Upper lobe of right lung (tissue), 1 donor: ENCODE measurements at regions not wholly inside any gene's neighbourhood (a gene's known extent, or its start where the extent isn't known, plus 50 kb on each side); places are given as distances from the start of the nearest gene placed in this dataset.
"Not testable (repeated sequence)": the region's sequence is repeated elsewhere in the genome, so short reads cannot be mapped to it uniquely, and the experiment has no call there.

Source experiments
- ATAC-seq: fragments of 200-7000 bp; cut with Tn5 transposase; one replicate; pipeline ENCODE4 v1.9.1; 2020; ENCODE audit warnings: mild to moderate bottlenecking, moderate library complexity
- DNase-seq: peaks from one replicate; pipeline ENCODE4 v3.0.0-alpha.2; 2020
- H3K27ac ChIP-seq: fragments of 200-600 bp; one replicate; pipeline ENCODE4 v1.8.0; 2022
- H3K27me3 ChIP-seq: fragments of 200-600 bp; one replicate; pipeline ENCODE4 v1.8.0; 2022; ENCODE audit warnings: mild to moderate bottlenecking
- H3K36me3 ChIP-seq: fragments of 200-600 bp; one replicate; pipeline ENCODE4 v1.8.0; 2022
- H3K4me1 ChIP-seq: fragments of 200-600 bp; one replicate; pipeline ENCODE4 v1.8.0; 2022
- H3K4me3 ChIP-seq: fragments of 200-600 bp; one replicate; pipeline ENCODE4 v1.8.0; 2022; ENCODE audit warnings: mild to moderate bottlenecking
- H3K9me3 ChIP-seq: fragments of 200-600 bp; one replicate; pipeline ENCODE4 v1.8.0; 2022
- CTCF ChIP-seq: fragments of 200-600 bp; IDR thresholded peaks from one replicate; pipeline ENCODE4 v1.8.0; 2022; ENCODE audit warnings: antibody characterized with exemption
- intact Hi-C: fragments of 100-400 bp; cut with DNase I; formaldehyde crosslinking; loops from one replicate; pipeline ENCODE4 v1.11.0; 2022
- donor health status: DM: no; HTN: yes; CAD: no; lungs with severe emphysema.

- no peaks in the 10 kb centered on the region for H3K27me3 ChIP-seq
- no peak overlapping the region for H3K4me3 ChIP-seq
- no peaks in the 10 kb centered on the region for H3K9me3 ChIP-seq
- H3K27ac ChIP-seq: no peak overlapping the region
- H3K4me1 ChIP-seq: no peaks in the 10 kb centered on the region
- DNase-seq (no peak), ATAC-seq (no peak)
- intact Hi-C loops: no loop called here
- no peak for TF ChIP-seq CTCF
- H3K36me3 ChIP-seq: no peaks in the 10 kb centered on the region
Observed at GRCh38 chr7:68087401-68087800, 1090.8 kb downstream of the TYW1 start.

GRCh38 chr7:68088879-68089278 is 1092.2 kb downstream of the TYW1 start:
- H3K4me1 ChIP-seq: no peaks in the 10 kb centered on the region
- H3K27me3 ChIP-seq: no peaks in the 10 kb centered on the region
- H3K36me3 ChIP-seq: no peaks in the 10 kb centered on the region
- no peak for TF ChIP-seq CTCF
- no peak overlapping the region for H3K4me3 ChIP-seq
- ATAC-seq (no peak), DNase-seq (no peak)
- no peak overlapping the region for H3K27ac ChIP-seq
- intact Hi-C loops: no loop called here
- H3K9me3 ChIP-seq: no peaks in the 10 kb centered on the region

DNA sequence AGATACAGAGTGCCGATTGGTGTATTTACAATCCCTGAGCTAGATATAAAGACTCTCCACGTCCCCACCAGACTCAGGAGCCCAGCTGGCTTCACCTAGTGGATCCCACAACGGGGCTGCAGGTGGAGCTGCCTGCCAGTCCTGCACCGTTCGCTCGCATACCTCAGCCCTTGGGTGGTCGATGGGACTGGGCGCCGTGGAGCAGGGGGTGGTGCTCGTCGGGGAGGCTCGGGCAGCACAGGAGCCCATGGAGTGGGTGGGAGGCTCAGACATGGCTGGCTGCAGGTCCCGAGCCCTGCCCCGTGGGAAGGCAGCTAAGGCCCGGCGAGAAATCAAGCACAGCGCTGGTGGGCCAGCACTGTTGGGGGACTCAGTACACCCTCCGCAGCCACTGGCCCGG is 1093.6 kb downstream of the TYW1 start:
- DNase-seq, H3K9me3 ChIP-seq, H3K4me1 ChIP-seq, H3K27ac ChIP-seq, intact Hi-C loops, H3K36me3 ChIP-seq, ATAC-seq, H3K4me3 ChIP-seq, H3K27me3 ChIP-seq: not testable (repeated sequence)

DNA sequence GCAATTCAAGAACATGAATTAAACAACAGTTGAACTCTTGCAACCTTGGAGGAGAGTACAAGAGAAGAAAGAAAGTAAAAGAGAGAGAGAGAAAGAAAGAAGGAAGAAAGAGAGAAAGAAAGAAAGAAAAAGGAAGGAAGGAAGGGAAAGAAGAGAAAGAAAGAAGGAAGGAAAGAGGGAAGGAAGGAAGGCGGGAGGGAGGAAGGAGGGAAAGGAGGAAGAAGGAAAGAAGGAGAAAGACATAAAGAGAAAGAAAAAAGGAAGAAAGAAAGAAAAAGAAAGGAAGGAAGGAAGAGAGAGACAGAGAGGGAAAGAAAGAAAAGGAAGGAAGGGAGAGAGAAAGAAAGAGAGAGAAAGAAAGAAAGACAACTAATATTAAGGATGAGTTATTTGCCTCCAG is 1106.7 kb downstream of the TYW1 start:
- ATAC-seq (no peak), DNase-seq (no peak)
- H3K4me1 ChIP-seq: no peaks in the 10 kb centered on the region
- TF ChIP-seq CTCF: no peak
- no peaks in the 10 kb centered on the region for H3K9me3 ChIP-seq
- no peak overlapping the region for H3K4me3 ChIP-seq
- H3K27ac ChIP-seq: no peak overlapping the region
- H3K36me3 ChIP-seq: no peaks in the 10 kb centered on the region
- H3K27me3 ChIP-seq: no peaks in the 10 kb centered on the region
- intact Hi-C loops: no loop called here

- H3K27ac ChIP-seq: no peak overlapping the region
- H3K4me3 ChIP-seq: no peak overlapping the region
- no peaks in the 10 kb centered on the region for H3K9me3 ChIP-seq
- no peaks in the 10 kb centered on the region for H3K27me3 ChIP-seq
- no peak for ATAC-seq
- intact Hi-C loops: no loop called here
- no peak for TF ChIP-seq CTCF
- no peak for DNase-seq
- no peaks in the 10 kb centered on the region for H3K4me1 ChIP-seq
- no peaks in the 10 kb centered on the region for H3K36me3 ChIP-seq
Observed at GRCh38 chr7:68107261-68107660, 1110.6 kb downstream of the TYW1 start.

- DNase-seq (no peak), ATAC-seq (no peak)
- Histone ChIP-seq H3K4me3 (no peak overlapping the region), H3K27ac (no peak overlapping the region), H3K36me3 (no peaks in the 10 kb centered on the region), H3K9me3 (no peaks in the 10 kb centered on the region), H3K27me3 (no peaks in the 10 kb centered on the region), H3K4me1 (no peaks in the 10 kb centered on the region)
- intact Hi-C loops: no loop called here
- no peak for TF ChIP-seq CTCF
Observed at GRCh38 chr7:68107968-68108367, 1111.3 kb downstream of the TYW1 start.
